Activated B cell treated with CpG ODN at 0.5 μM for 24 hours (primary cell): ENCODE measurements at regions not wholly inside any gene's neighbourhood (a gene's known extent, or its start where the extent isn't known, plus 50 kb on each side); places are given as distances from the start of the nearest gene placed in this dataset.

Experiments used
- ATAC-seq: fragments of 200-7000 bp; cut with Tn5 transposase; one replicate; pipeline ENCODE4 v1.10.0; 2021; ENCODE audit warnings: low read depth, mild to moderate bottlenecking, moderate library complexity
- CTCF ChIA-PET: fragments of 350-600 bp; sonication (Branson Sonifier 250); formaldehyde crosslinking; loops from one replicate; lab custom pipeline; 2021; ENCODE audit warnings: antibody characterized with exemption; lab: Charles Lee
- POLR2A ChIA-PET: fragments of 350-600 bp; sonication (Branson Sonifier 250); formaldehyde crosslinking; loops from one replicate; lab custom pipeline; 2021; ENCODE audit warnings: antibody characterized with exemption; lab: Charles Lee
- DNase-seq: peaks from one replicate; pipeline ENCODE4 v3.0.0; 2022
- H3K27ac Mint-ChIP-seq: one replicate; pipeline ENCODE4 v1.8.0; 2020; ENCODE audit warnings: mixed read lengths
- H3K27me3 Mint-ChIP-seq: one replicate; pipeline ENCODE4 v1.8.0; 2021; ENCODE audit warnings: mixed read lengths
- H3K36me3 Mint-ChIP-seq: one replicate; pipeline ENCODE4 v1.8.0; 2021; ENCODE audit warnings: low read depth, mixed read lengths
- H3K4me1 Mint-ChIP-seq: one replicate; pipeline ENCODE4 v1.8.0; 2021; ENCODE audit warnings: mixed read lengths
- H3K4me3 Mint-ChIP-seq: one replicate; pipeline ENCODE4 v1.8.0; 2020; ENCODE audit warnings: mild to moderate bottlenecking, mixed read lengths
- H3K9me3 Mint-ChIP-seq: one replicate; pipeline ENCODE4 v1.8.0; 2020; ENCODE audit warnings: mixed read lengths
- intact Hi-C: fragments of 100-400 bp; cut with micrococcal nuclease; formaldehyde crosslinking; loops from one replicate; pipeline ENCODE4 v1.15.1; 2024
- TF ChIP-seq, protein P1 (sequence below): fragments of 200-600 bp; IDR thresholded peaks from one replicate; pipeline ENCODE4 v1.8.0; 2022; ENCODE audit warnings: antibody characterized with exemption, mild to moderate bottlenecking

DNA sequence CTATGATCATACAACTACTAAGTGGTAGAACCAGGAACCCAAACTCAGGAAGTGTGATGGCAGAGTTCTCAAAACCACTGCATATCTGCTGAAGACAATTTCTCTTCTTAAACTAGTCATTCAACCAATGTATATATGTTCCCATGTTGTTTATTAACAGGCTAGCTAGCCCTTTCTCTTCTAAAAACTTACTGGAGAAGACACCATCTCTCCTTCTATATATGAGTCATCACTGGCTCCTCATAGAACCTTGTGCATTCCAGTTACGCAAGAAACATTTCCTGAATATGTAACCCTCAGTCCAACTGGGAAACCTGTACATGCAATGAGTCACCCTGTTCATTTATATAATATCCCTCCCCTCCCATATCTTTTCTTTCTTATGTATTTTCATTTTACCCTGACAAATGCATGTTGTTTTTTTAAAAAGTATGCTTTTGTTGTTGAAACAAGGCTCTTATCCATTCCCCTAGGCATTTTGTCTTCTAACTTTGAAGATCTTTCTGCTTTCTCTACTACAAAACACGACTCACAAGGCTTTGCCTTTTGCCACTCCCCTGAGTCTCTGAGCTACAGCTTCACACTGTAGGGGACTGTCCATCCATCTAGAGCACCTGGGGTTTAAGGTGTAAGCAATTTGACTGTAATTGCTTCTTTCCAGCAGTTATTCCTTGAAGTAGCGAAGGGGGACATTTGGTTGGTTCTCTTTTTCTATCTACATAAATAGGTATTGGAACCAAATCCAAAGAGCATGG, 119.5 kb downstream of the ANXA1 start:
- ATAC-seq (no peak), DNase-seq (no peak)
- intact Hi-C loops: no loop called here
- no peak overlapping the region for H3K4me3 Mint-ChIP-seq
- CTCF ChIA-PET: no interaction called here
- H3K36me3 Mint-ChIP-seq: no peaks in the 10 kb centered on the region
- POLR2A ChIA-PET: no interaction called here
- H3K4me1 Mint-ChIP-seq: no peaks in the 10 kb centered on the region
- no peaks in the 10 kb centered on the region for H3K9me3 Mint-ChIP-seq
- TF ChIP-seq, protein P1, sequence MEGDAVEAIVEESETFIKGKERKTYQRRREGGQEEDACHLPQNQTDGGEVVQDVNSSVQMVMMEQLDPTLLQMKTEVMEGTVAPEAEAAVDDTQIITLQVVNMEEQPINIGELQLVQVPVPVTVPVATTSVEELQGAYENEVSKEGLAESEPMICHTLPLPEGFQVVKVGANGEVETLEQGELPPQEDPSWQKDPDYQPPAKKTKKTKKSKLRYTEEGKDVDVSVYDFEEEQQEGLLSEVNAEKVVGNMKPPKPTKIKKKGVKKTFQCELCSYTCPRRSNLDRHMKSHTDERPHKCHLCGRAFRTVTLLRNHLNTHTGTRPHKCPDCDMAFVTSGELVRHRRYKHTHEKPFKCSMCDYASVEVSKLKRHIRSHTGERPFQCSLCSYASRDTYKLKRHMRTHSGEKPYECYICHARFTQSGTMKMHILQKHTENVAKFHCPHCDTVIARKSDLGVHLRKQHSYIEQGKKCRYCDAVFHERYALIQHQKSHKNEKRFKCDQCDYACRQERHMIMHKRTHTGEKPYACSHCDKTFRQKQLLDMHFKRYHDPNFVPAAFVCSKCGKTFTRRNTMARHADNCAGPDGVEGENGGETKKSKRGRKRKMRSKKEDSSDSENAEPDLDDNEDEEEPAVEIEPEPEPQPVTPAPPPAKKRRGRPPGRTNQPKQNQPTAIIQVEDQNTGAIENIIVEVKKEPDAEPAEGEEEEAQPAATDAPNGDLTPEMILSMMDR: no peak
- no peak overlapping the region for H3K27ac Mint-ChIP-seq
- H3K27me3 Mint-ChIP-seq: no peaks in the 10 kb centered on the region

DNA sequence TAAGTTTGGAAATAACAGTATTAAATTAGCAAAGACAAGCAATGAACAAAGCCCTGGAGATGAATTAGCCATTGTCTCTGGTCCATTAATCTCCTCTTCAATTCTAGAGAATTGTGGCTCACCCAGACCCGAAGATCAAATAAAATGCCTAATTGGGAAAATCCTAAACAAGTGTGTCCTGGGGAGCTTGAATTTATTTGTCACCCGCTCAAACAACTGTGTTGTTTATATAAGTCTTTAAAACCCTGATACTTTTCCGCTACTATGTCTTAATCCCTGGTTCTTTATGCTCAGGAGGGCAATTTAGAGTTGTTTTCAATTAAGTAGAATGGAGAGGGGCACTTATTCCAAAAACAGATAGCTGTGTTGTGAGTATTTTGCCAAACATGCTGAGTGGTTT, 128.4 kb downstream of the ANXA1 start:
- Mint-ChIP-seq H3K4me1 (no peaks in the 10 kb centered on the region), H3K4me3 (no peak overlapping the region), H3K36me3 (no peaks in the 10 kb centered on the region), H3K27me3 (no peaks in the 10 kb centered on the region), H3K27ac (no peak overlapping the region), H3K9me3 (no peaks in the 10 kb centered on the region)
- TF ChIP-seq, protein P1: no peak
- ATAC-seq: no peak
- ChIA-PET POLR2A (no interaction called here), CTCF (no interaction called here)
- DNase-seq: no peak
- intact Hi-C loops: no loop called here

DNA sequence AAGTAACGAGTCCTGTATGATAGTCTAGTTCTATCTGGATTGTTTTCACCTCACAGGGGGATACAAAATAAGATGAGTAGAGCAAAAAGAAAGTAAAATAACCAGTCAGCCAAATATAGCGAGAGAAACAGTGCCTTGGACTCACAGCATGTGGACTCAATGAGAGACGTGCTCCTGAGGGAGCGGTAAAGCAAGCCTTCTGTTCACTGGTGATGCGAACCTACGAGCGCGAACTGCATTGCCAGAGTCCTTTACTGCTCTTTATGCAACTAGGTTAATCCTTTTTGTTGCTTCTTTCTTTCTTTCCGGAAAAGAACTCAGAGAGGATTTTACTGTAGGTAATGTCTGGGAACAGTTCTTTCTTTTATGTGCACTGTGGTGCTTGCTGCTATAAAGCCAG, 132.7 kb downstream of the ANXA1 start:
- TF ChIP-seq, protein P1: no peak
- no peak overlapping the region for H3K27ac Mint-ChIP-seq
- no peaks in the 10 kb centered on the region for H3K36me3 Mint-ChIP-seq
- H3K9me3 Mint-ChIP-seq: no peaks in the 10 kb centered on the region
- DNase-seq (no peak), ATAC-seq (no peak)
- CTCF ChIA-PET: no interaction called here
- H3K4me1 Mint-ChIP-seq: no peaks in the 10 kb centered on the region
- H3K27me3 Mint-ChIP-seq: no peaks in the 10 kb centered on the region
- POLR2A ChIA-PET: no interaction called here
- intact Hi-C loops: no loop called here
- H3K4me3 Mint-ChIP-seq: no peak overlapping the region

DNA sequence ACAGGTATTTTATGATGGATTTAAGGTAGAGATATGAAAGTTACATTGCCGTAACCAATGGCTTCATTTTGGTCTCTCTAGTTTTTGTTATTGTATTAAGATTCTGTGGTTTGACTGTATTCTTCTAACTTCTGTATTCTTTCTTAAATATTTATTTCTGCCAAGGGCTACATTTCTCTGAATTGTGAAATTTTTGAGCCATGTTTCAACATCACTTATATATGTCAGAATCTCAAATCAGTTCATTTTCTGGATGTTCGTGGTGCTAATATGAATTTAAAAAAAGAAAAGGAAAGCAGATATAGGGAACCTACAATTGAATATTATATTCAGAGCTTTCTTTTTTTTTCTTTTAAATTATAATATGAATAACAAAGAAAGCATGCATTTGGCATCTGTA, 142.7 kb downstream of the ANXA1 start:
- CTCF ChIA-PET: no interaction called here
- H3K36me3 Mint-ChIP-seq: no peaks in the 10 kb centered on the region
- intact Hi-C loops: no loop called here
- H3K4me1 Mint-ChIP-seq: no peaks in the 10 kb centered on the region
- TF ChIP-seq, protein P1: no peak
- no peak overlapping the region for H3K4me3 Mint-ChIP-seq
- H3K27ac Mint-ChIP-seq: no peak overlapping the region
- no peaks in the 10 kb centered on the region for H3K27me3 Mint-ChIP-seq
- DNase-seq (no peak), ATAC-seq (no peak)
- peaks cover 6% of the 10 kb centered on the region for H3K9me3 Mint-ChIP-seq
- POLR2A ChIA-PET: no interaction called here

DNA sequence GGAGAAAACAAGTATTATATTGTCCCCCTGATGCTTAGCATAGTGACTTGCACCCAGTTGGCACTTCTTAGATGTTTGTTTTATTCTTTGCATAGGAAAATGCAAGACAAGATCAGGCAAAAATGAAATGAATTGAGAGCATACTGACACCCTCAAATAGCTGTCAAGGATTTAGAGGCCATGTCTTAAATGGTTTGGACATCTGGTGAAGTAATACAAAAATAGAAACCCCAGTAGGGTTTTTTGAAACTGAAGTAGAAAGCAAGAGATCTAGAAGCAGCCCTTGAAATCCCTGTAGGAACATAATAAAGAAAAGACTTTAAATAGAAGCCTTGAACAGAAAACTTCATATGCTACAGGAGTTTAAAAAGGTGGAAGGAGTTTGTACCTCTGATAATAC, 174.3 kb downstream of the ANXA1 start:
- no peaks in the 10 kb centered on the region for H3K27me3 Mint-ChIP-seq
- no peaks in the 10 kb centered on the region for H3K4me1 Mint-ChIP-seq
- H3K4me3 Mint-ChIP-seq: no peak overlapping the region
- TF ChIP-seq, protein P1: no peak
- H3K9me3 Mint-ChIP-seq: no peaks in the 10 kb centered on the region
- DNase-seq: no peak
- intact Hi-C loops: no loop called here
- no peaks in the 10 kb centered on the region for H3K36me3 Mint-ChIP-seq
- POLR2A ChIA-PET: no interaction called here
- CTCF ChIA-PET: no interaction called here
- no peak for ATAC-seq
- no peak overlapping the region for H3K27ac Mint-ChIP-seq
